SIG-M5 treated with dmso at 0.1 percent for 504 hours (cell line): ENCODE measurements at regions not wholly inside any gene's neighbourhood (a gene's known extent, or its start where the extent isn't known, plus 50 kb on each side); places are given as distances from the start of the nearest gene placed in this dataset.
A peak's percentile ranks its signal among the peaks of the same experiment; 100 is the strongest.
"Not testable (repeated sequence)": the region's sequence is repeated elsewhere in the genome, so short reads cannot be mapped to it uniquely, and the experiment has no call there.

Experiments
- DNase-seq: peaks from one replicate; lab custom pipeline; 2025; ENCODE audit not compliant: unreplicated experiment; lab: John Stamatoyannopoulos, UW

- DNase-seq, result no peak
Observed at GRCh38 chr2:7094231-7094741, 177.1 kb downstream of the RNF144A start.

GRCh38 chr2:7096726-7097352 lies 179.6 kb downstream of the RNF144A start:
- DNase-seq, result no peak

- peak; percentile 32 for DNase-seq
Observed at GRCh38 chr2:7097353-7097895, 180.2 kb downstream of the RNF144A start.

GRCh38 chr2:7098816-7099215 lies 181.6 kb downstream of the RNF144A start:
- DNase-seq, result no peak

- DNase-seq, result not testable (repeated sequence)
Observed at GRCh38 chr2:7099687-7100086, 182.5 kb downstream of the RNF144A start.

- DNase-seq, result no peak
Observed at GRCh38 chr2:7102826-7103225, 185.6 kb downstream of the RNF144A start.

GRCh38 chr2:7108792-7109532 lies 191.8 kb downstream of the RNF144A start:
- DNase-seq, result no peak

GRCh38 chr2:7109533-7109885 lies 192.3 kb downstream of the RNF144A start:
- DNase-seq, result no peak

- DNase-seq, result peak; percentile 16
Observed at GRCh38 chr2:7111626-7112025, 194.4 kb downstream of the RNF144A start.

GRCh38 chr2:7115364-7115763 lies 198.2 kb downstream of the RNF144A start:
- DNase-seq, result no peak

GRCh38 chr2:7115906-7116305 lies 198.7 kb downstream of the RNF144A start:
- DNase-seq, result no peak

- no peak for DNase-seq
Observed at GRCh38 chr2:7116511-7116910, 199.3 kb downstream of the RNF144A start.

GRCh38 chr2:7117076-7117475 lies 199.9 kb downstream of the RNF144A start:
- no peak for DNase-seq

- no peak for DNase-seq
Observed at GRCh38 chr2:7118606-7119131, 201.5 kb downstream of the RNF144A start.

- peak; percentile 4 for DNase-seq
Observed at GRCh38 chr2:7119132-7119835, 202.1 kb downstream of the RNF144A start.

- no peak for DNase-seq
Observed at GRCh38 chr2:7121851-7122250, 204.6 kb downstream of the RNF144A start.

GRCh38 chr2:7127156-7127555 lies 209.9 kb downstream of the RNF144A start:
- DNase-seq, result no peak

- no peak for DNase-seq
Observed at GRCh38 chr2:7127687-7128086, 210.5 kb downstream of the RNF144A start.

- no peak for DNase-seq
Observed at GRCh38 chr2:7131261-7131660, 214.0 kb downstream of the RNF144A start.

- DNase-seq, result no peak
Observed at GRCh38 chr2:7132753-7133152, 215.5 kb downstream of the RNF144A start.

GRCh38 chr2:7133521-7133920 lies 216.3 kb downstream of the RNF144A start:
- no peak for DNase-seq
